NB4 (cell line): ENCODE measurements at regions not wholly inside any gene's neighbourhood (a gene's known extent, or its start where the extent isn't known, plus 50 kb on each side); places are given as distances from the start of the nearest gene placed in this dataset.

ENCODE experiments used
- DNase-seq: peaks from one replicate; pipeline ENCODE4 v3.0.0; 2010; ENCODE audit warnings: low read depth
- H3K4me3 ChIP-seq: one replicate; pipeline ENCODE4 v1.5.1; 2011; ENCODE audit warnings: mild to moderate bottlenecking, low read depth, low read length, moderate library complexity
- MYC ChIP-seq: IDR thresholded peaks from 2 replicates; pipeline ENCODE4 v1.6.1; 2011; ENCODE audit warnings: low read depth, low read length
- POLR2A ChIP-seq: IDR thresholded peaks from 2 replicates; pipeline ENCODE4 v1.6.1; 2011; ENCODE audit warnings: mild to moderate bottlenecking; ENCODE audit not compliant: insufficient read length; ENCODE audit errors: extremely low read depth
- TF ChIP-seq, protein P1 (sequence below): IDR thresholded peaks from 2 replicates; pipeline ENCODE4 v1.6.1; 2011; ENCODE audit warnings: low read depth, low read length
- TF ChIP-seq, protein P2 (sequence below): IDR thresholded peaks from one replicate; pipeline ENCODE4 v1.5.1; 2012; ENCODE audit warnings: low read depth, low read length

DNA sequence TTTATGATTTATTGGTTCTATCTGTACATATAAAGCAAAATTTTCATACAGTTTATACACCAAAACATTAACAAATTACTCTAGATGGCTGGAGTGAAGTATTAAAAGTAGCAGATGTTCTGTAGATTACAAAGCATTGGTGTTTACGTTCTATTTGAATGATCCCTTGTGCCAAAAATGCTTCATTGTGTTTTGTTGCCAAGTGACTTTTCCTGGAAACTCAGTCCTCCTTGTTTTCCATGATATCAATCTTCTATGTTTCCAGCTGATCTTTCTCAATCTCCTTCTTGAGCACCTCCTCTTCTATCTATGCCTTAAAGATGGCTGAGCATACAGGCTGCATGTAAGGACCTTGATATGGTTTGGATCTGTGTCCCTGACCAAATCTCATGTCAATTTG is 263.6 kb upstream of the CTSO start:
- no peak for DNase-seq
- TF ChIP-seq, protein P1, sequence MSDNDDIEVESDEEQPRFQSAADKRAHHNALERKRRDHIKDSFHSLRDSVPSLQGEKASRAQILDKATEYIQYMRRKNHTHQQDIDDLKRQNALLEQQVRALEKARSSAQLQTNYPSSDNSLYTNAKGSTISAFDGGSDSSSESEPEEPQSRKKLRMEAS = no peak
- TF ChIP-seq MYC (no peak), POLR2A (no peak)
- TF ChIP-seq, protein P2, sequence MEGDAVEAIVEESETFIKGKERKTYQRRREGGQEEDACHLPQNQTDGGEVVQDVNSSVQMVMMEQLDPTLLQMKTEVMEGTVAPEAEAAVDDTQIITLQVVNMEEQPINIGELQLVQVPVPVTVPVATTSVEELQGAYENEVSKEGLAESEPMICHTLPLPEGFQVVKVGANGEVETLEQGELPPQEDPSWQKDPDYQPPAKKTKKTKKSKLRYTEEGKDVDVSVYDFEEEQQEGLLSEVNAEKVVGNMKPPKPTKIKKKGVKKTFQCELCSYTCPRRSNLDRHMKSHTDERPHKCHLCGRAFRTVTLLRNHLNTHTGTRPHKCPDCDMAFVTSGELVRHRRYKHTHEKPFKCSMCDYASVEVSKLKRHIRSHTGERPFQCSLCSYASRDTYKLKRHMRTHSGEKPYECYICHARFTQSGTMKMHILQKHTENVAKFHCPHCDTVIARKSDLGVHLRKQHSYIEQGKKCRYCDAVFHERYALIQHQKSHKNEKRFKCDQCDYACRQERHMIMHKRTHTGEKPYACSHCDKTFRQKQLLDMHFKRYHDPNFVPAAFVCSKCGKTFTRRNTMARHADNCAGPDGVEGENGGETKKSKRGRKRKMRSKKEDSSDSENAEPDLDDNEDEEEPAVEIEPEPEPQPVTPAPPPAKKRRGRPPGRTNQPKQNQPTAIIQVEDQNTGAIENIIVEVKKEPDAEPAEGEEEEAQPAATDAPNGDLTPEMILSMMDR = no peak
- H3K4me3 ChIP-seq = no peak overlapping the region

DNA sequence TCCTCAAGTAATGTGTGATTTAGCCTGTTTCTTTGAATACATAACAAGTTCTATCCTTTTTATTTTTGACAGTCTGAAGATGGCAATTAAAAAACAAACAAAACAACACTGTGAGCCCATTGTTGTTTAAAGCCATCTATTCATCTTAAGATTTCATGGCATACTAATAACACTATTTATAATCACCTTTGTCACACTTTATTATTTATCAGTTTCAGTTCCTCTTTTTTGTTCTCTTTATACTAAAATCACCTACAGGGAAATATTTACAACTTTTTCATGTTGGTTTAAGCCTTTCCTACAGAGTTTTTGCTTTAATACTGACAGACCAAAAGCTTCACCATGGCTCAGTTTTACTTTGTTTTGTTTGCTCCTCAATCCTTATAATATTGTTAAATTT is 247.4 kb upstream of the CTSO start:
- DNase-seq = no peak
- TF ChIP-seq POLR2A = no peak
- TF ChIP-seq, protein P2 = no peak
- TF ChIP-seq, protein P1 = no peak
- TF ChIP-seq MYC = no peak
- H3K4me3 ChIP-seq = no peak overlapping the region

DNA sequence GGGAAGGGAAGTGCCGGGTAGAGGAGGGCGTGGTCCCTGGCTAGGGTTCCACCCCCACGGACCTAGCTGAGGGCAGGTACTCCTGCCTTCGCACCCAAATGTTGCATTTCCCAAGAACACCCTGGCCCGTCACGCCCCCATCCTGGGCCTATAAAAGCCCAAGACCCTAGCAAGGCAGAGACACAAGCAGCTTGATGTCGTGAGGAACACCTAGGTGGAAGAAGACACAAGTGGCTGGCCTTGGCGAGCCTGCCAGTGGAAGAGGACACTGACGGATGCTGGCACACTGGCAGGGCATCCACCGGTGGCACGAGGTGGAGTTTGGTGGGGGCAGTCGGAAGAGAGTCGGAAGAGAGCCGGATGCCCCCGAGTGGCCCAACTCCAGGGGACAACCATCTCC is 244.8 kb upstream of the CTSO start:
- TF ChIP-seq, protein P1 = no peak
- TF ChIP-seq, protein P2 = no peak
- TF ChIP-seq MYC = no peak
- no peak for TF ChIP-seq POLR2A
- no peak for DNase-seq
- no peak overlapping the region for H3K4me3 ChIP-seq

DNA sequence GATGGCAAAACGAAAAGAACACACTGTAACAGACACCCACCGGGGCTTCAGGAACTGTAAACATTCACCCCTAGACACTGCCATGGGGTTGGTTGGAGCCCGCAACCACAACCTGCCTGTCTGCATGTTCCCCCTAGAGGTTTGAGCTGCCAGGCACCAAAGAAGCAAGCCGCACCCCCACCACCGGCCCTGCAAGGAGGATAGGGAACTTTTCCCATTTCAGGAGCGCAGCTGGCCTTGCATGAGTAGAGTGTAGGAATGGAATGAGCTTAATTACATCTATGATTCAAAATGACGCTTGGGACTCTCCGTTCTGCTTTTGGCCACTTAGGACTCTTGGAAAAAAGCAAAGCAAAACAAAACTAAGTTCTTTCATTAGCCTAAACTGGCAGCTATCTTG is 243.6 kb upstream of the CTSO start:
- TF ChIP-seq, protein P2 = no peak
- no peak for TF ChIP-seq MYC
- TF ChIP-seq, protein P1 = no peak
- TF ChIP-seq POLR2A = no peak
- no peak for DNase-seq
- H3K4me3 ChIP-seq = no peak overlapping the region

DNA sequence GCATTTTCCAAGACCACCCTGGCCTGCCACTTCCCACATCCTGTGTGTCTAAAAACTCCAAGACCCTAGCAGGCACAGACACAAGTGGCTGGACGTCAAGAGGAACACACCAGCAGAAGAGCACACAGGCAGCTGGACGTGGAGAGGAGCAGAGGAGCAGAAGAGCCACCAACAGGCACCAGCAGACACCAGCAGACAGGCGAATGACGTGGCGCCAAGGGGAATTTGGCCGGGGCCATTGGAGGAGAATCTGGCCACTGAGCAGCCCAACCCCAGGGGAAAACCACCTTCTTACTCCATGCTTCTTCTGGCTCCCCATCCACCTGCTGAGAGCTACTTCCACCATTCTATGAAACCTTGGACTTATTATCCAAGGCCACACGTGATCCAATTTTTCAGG is 243.1 kb upstream of the CTSO start:
- no peak for DNase-seq
- no peak overlapping the region for H3K4me3 ChIP-seq
- TF ChIP-seq, protein P1 = no peak
- TF ChIP-seq MYC (no peak), POLR2A (no peak)
- TF ChIP-seq, protein P2 = no peak

DNA sequence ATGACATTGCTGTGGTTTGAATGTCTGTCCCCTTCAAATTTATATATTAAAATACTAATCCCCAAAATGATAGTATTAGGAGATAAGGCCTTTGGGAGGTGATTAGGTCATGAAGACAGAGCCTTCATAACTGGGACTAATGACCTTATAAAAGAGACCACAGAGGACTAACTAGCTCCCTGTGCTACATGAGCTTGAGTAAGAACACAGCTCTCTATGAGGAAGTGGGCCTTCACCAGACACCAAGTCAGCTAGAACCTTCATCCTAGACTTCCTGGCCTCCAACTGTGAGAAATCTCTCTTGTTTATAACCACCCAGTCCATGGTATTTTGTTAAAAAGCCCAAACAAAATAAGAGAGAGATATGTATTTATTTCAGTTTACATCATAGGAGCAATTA is 242.2 kb upstream of the CTSO start:
- no peak for TF ChIP-seq MYC
- TF ChIP-seq, protein P2 = no peak
- no peak for TF ChIP-seq POLR2A
- TF ChIP-seq, protein P1 = no peak
- H3K4me3 ChIP-seq = no peak overlapping the region
- DNase-seq = peak; percentile 6
